ENCODE measurements at regions not wholly inside any gene's neighbourhood (a gene's known extent, or its start where the extent isn't known, plus 50 kb on each side); places are given as distances from the start of the nearest gene placed in this dataset.

DNA sequence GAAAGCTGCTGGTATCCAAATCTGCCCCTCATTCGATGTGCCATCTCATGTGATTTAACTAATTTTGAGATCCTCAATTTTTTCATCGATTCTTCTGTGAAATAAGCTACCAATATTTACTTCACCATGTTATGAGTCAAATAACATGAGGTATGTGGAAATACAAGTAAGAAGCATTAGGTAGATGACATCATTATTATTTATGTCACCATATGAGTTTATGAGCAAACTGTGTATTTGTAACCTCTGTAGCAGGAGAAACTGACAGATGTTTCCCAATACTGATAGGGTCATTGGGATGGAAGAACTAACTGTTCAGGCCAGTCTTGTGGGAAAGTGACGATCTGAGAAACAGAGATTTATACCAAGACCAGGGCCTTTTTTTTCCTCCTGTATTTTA, 229.4 kb upstream of the GOT2 start:
- TF ChIP-seq, protein P1, sequence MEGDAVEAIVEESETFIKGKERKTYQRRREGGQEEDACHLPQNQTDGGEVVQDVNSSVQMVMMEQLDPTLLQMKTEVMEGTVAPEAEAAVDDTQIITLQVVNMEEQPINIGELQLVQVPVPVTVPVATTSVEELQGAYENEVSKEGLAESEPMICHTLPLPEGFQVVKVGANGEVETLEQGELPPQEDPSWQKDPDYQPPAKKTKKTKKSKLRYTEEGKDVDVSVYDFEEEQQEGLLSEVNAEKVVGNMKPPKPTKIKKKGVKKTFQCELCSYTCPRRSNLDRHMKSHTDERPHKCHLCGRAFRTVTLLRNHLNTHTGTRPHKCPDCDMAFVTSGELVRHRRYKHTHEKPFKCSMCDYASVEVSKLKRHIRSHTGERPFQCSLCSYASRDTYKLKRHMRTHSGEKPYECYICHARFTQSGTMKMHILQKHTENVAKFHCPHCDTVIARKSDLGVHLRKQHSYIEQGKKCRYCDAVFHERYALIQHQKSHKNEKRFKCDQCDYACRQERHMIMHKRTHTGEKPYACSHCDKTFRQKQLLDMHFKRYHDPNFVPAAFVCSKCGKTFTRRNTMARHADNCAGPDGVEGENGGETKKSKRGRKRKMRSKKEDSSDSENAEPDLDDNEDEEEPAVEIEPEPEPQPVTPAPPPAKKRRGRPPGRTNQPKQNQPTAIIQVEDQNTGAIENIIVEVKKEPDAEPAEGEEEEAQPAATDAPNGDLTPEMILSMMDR (IDR thresholded peaks at IDR 0.05) = no peak
- TF ChIP-seq POLR2AphosphoS5 (IDR thresholded peaks at IDR 0.05; ENCODE audit: low read depth, low read length) (no peak), CHD2 (IDR thresholded peaks at IDR 0.05; ENCODE audit: low read length, partially characterized antibody) (no peak)
- TF ChIP-seq, protein P2, sequence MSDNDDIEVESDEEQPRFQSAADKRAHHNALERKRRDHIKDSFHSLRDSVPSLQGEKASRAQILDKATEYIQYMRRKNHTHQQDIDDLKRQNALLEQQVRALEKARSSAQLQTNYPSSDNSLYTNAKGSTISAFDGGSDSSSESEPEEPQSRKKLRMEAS (IDR thresholded peaks at IDR 0.05; ENCODE audit: low read depth) = no peak

Data from SK-N-SH (cell line).